KMS-11 (cell line): ENCODE measurements at regions not wholly inside any gene's neighbourhood (a gene's known extent, or its start where the extent isn't known, plus 50 kb on each side); places are given as distances from the start of the nearest gene placed in this dataset.
"Not testable (repeated sequence)": the region's sequence is repeated elsewhere in the genome, so short reads cannot be mapped to it uniquely, and the experiment has no call there.

Experiments used
- H2AFZ ChIP-seq: fragments of 200-600 bp; sonication (generic); 2 replicates; pipeline ENCODE4 v1.6.1; 2016; ENCODE audit warnings: antibody characterized with exemption, mixed run types, low read depth
- H3K27ac ChIP-seq: fragments of 200-600 bp; sonication (generic); 2 replicates; pipeline ENCODE4 v1.6.1; 2016; ENCODE audit warnings: mild to moderate bottlenecking, mixed run types
- H3K27me3 ChIP-seq: fragments of 200-600 bp; sonication (generic); 2 replicates; pipeline ENCODE4 v1.6.1; 2017; ENCODE audit warnings: mild to moderate bottlenecking, low read depth, mixed run types, moderate library complexity; ENCODE audit not compliant: insufficient read depth
- H3K36me3 ChIP-seq: fragments of 200-600 bp; sonication (generic); 2 replicates; pipeline ENCODE4 v1.6.1; 2017; ENCODE audit warnings: mild to moderate bottlenecking, mixed run types; ENCODE audit not compliant: insufficient read depth
- H3K4me1 ChIP-seq: fragments of 200-600 bp; sonication (generic); 2 replicates; pipeline ENCODE4 v1.6.1; 2016; ENCODE audit warnings: mild to moderate bottlenecking, low read depth, mixed run types; ENCODE audit not compliant: poor library complexity, severe bottlenecking
- H3K4me2 ChIP-seq: fragments of 200-600 bp; sonication (generic); 2 replicates; pipeline ENCODE4 v1.7.0; 2016; ENCODE audit warnings: mild to moderate bottlenecking, mixed run types
- H3K4me3 ChIP-seq: fragments of 200-600 bp; sonication (generic); IDR thresholded peaks from 2 replicates; pipeline ENCODE4 v1.6.1; 2017; ENCODE audit warnings: low read depth, low read length, mixed read lengths; ENCODE audit not compliant: insufficient read depth
- H3K79me2 ChIP-seq: fragments of 200-600 bp; sonication (generic); 2 replicates; pipeline ENCODE4 v1.6.1; 2016; ENCODE audit warnings: low read depth, mixed run types; ENCODE audit not compliant: insufficient read depth
- H3K9ac ChIP-seq: fragments of 200-600 bp; sonication (generic); 2 replicates; pipeline ENCODE4 v1.6.1; 2016; ENCODE audit warnings: mild to moderate bottlenecking, mixed run types
- H4K20me1 ChIP-seq: fragments of 200-600 bp; sonication (generic); 2 replicates; pipeline ENCODE4 v1.6.1; 2016; ENCODE audit warnings: mild to moderate bottlenecking, mixed run types; ENCODE audit not compliant: insufficient read depth
- CTCF ChIP-seq: fragments of 200-600 bp; sonication (generic); conservative IDR thresholded peaks from 2 replicates; pipeline ENCODE4 v1.6.1; 2017; ENCODE audit warnings: low read depth, mild to moderate bottlenecking, antibody characterized with exemption, low read length, moderate library complexity, mixed read lengths

DNA sequence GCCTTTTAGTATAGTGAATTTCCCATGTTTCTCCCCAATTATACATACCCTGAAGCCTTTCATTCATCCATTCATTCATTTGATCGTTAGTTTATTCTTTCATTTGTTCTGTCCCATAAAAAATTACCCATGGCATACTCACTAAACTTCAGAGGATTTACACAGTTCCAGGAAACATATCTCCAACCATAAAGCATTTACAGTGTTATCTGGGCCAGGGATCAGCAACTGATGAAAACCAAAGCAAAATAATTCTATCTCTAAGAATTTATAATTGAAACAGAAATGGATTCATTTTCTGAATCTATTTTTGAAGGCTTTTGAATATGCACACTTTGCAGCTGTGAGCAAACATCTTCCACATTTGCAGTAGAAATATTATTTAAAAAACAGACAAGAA lies 547.7 kb downstream of the KCNJ2 start:
- Histone ChIP-seq H3K9ac (no peak overlapping the region), H3K79me2 (no peaks in the 10 kb centered on the region), H3K36me3 (no peaks in the 10 kb centered on the region), H3K4me2 (no peak overlapping the region), H4K20me1 (no peaks in the 10 kb centered on the region), H3K4me3 (no peak overlapping the region), H3K4me1 (no peaks in the 10 kb centered on the region), H3K27me3 (no peaks in the 10 kb centered on the region), H3K27ac (no peak overlapping the region), H2AFZ (no peak overlapping the region)
- no peak for TF ChIP-seq CTCF

- H3K4me3 ChIP-seq = no peak overlapping the region
- no peak overlapping the region for H3K4me2 ChIP-seq
- no peaks in the 10 kb centered on the region for H3K27me3 ChIP-seq
- no peak overlapping the region for H3K9ac ChIP-seq
- H3K4me1 ChIP-seq = no peaks in the 10 kb centered on the region
- no peak overlapping the region for H2AFZ ChIP-seq
- no peaks in the 10 kb centered on the region for H3K79me2 ChIP-seq
- H4K20me1 ChIP-seq = no peaks in the 10 kb centered on the region
- H3K27ac ChIP-seq = no peak overlapping the region
- no peaks in the 10 kb centered on the region for H3K36me3 ChIP-seq
- no peak for TF ChIP-seq CTCF
These were observed 567.1 kb downstream of the KCNJ2 start for GRCh38 chr17:70736375-70736957.

- Histone ChIP-seq H3K27me3 (no peaks in the 10 kb centered on the region), H3K27ac (no peak overlapping the region), H3K79me2 (no peaks in the 10 kb centered on the region), H3K4me3 (no peak overlapping the region), H3K4me2 (no peak overlapping the region), H3K4me1 (no peaks in the 10 kb centered on the region), H3K36me3 (no peaks in the 10 kb centered on the region), H3K9ac (no peak overlapping the region), H2AFZ (no peak overlapping the region), H4K20me1 (no peaks in the 10 kb centered on the region)
- TF ChIP-seq CTCF = no peak
These were observed 569.7 kb downstream of the KCNJ2 start for GRCh38 chr17:70739065-70739464.

DNA sequence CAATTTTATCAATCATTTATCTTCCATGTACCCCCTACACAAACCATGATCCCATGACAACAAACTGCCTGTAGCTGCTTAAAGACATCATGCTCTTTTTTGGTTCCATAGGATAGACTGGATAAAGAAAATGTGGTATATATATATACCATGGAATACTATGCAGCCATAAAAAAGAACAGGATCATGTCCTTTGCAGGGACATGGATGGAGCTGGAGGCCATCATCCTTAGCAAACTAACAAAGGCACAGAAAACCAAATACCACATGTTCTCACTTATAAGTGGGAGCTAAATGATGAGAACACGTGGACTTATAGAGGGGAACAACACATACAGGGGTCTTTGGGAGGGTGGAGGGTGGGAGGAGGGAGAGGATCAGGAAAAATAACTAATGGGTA lies 577.2 kb downstream of the KCNJ2 start:
- not testable (repeated sequence) for H2AFZ ChIP-seq, H3K27me3 ChIP-seq

DNA sequence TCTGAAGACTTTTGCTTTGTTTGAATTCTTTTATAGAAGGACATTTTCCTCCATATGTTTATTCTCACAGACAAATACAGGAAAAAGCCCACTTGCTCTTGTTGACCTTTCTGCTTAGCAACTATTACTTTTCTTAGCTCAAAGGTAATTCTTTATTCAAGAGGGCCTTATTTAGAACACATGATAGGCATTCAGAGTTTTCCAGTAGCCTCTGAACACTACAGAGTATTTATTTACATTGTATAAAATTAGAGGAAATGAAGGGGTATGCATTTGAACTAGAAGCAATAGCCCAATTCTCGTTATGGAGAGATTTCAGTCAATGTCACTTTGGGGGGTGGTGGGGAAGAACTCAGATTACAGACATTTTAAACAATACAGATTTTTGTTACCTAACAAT lies 581.7 kb downstream of the KCNJ2 start:
- H3K27me3 ChIP-seq = no peaks in the 10 kb centered on the region
- no peak overlapping the region for H3K27ac ChIP-seq
- no peak for TF ChIP-seq CTCF
- H3K79me2 ChIP-seq = no peaks in the 10 kb centered on the region
- H3K36me3 ChIP-seq = no peaks in the 10 kb centered on the region
- no peaks in the 10 kb centered on the region for H3K4me1 ChIP-seq
- H3K4me2 ChIP-seq = no peak overlapping the region
- H3K9ac ChIP-seq = no peak overlapping the region
- no peak overlapping the region for H2AFZ ChIP-seq
- H4K20me1 ChIP-seq = no peaks in the 10 kb centered on the region
- H3K4me3 ChIP-seq = no peak overlapping the region

More for the DNA sequence above, 577.2 kb downstream of the KCNJ2 start:
- H3K79me2 ChIP-seq, H3K9ac ChIP-seq, H3K4me3 ChIP-seq, H3K27ac ChIP-seq, H4K20me1 ChIP-seq, H3K4me1 ChIP-seq, H3K4me2 ChIP-seq, H3K36me3 ChIP-seq: not testable (repeated sequence)

DNA sequence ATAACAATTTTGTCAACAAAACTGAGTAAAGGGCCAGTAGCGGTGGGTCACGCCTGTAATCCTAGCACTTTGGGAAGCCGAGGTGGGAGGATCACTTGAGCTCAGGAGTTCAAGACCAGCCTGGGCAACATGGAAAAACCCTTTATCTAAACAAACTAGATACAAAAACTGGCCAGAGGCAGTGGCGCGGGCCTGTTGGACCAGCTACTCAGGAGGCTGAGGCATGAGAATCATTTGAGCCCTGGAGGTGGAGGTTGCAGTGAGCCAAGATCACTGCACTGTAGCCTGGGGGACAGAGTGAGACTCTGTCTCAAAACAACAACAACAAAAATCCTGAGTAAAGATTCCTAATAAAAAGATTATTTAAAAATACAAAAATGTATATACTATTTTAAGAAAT lies 583.1 kb downstream of the KCNJ2 start:
- H3K27ac ChIP-seq, H3K4me2 ChIP-seq, H3K4me3 ChIP-seq, H3K36me3 ChIP-seq, H4K20me1 ChIP-seq, H3K79me2 ChIP-seq, H3K27me3 ChIP-seq, H2AFZ ChIP-seq, H3K4me1 ChIP-seq, H3K9ac ChIP-seq: not testable (repeated sequence)
